Heart right ventricle (tissue), 16 donors: ENCODE measurements at regions not wholly inside any gene's neighbourhood (a gene's known extent, or its start where the extent isn't known, plus 50 kb on each side); places are given as distances from the start of the nearest gene placed in this dataset.
"Not testable (repeated sequence)": the region's sequence is repeated elsewhere in the genome, so short reads cannot be mapped to it uniquely, and the experiment has no call there.

Experiments
- ATAC-seq, 8 donors: fragments of 200-7000 bp; cut with Tn5 transposase; one replicate each; pipeline ENCODE4 v1.9.1; 2020; ENCODE audit warnings: mild to moderate bottlenecking in 8 of 8, moderate library complexity in 8 of 8, moderate number of reproducible peaks in 1 of 8
- DNase-seq, 2 donors: peaks; one replicate each; pipeline ENCODE4 v3.0.0-alpha.2; 2020
- H3K27ac ChIP-seq, 10 donors: fragments of 200-600 bp; sonication (generic) in 2 of 10; one replicate each; pipeline versions ENCODE4 v1.5.0 to v1.8.0; 2020 to 2022; ENCODE audit warnings: mild to moderate bottlenecking in 3 of 10
- H3K27me3 ChIP-seq, 7 donors: fragments of 200-600 bp; one replicate each; pipeline ENCODE4 v1.8.0; 2021 to 2022; ENCODE audit warnings: mild to moderate bottlenecking in 2 of 7
- H3K36me3 ChIP-seq, 9 donors: fragments of 200-600 bp; sonication (generic) in 1 of 9; one replicate each; pipeline versions ENCODE4 v1.5.0 to v1.8.0; 2020 to 2022; ENCODE audit warnings: mild to moderate bottlenecking in 2 of 9
- H3K4me1 ChIP-seq, 9 donors: fragments of 200-600 bp; sonication (generic) in 1 of 9; one replicate each; pipeline versions ENCODE4 v1.5.0 to v1.8.0; 2020 to 2022; ENCODE audit warnings: mild to moderate bottlenecking in 4 of 9
- H3K4me3 ChIP-seq, 10 donors: fragments of 200-600 bp; sonication (generic) in 2 of 10; one replicate each; pipeline versions ENCODE4 v1.5.0 to v1.8.0; 2020 to 2022; ENCODE audit warnings: mild to moderate bottlenecking in 7 of 10, moderate library complexity in 2 of 10
- H3K9me3 ChIP-seq, 11 donors: fragments of 200-600 bp in 10 of 11; sonication (generic) in 2 of 11; one replicate each; pipeline versions ENCODE4 v1.5.0 to v1.8.0; 2013 to 2022; ENCODE audit warnings: mild to moderate bottlenecking in 2 of 11, control low read depth in 1 of 11, moderate library complexity in 1 of 11
- CTCF ChIP-seq, 9 donors: fragments of 200-600 bp; sonication (generic) in 2 of 9; IDR thresholded peaks; one replicate each; pipeline versions ENCODE4 v1.5.0 to v1.8.0; 2021 to 2022; ENCODE audit warnings: antibody characterized with exemption in 9 of 9, mild to moderate bottlenecking in 5 of 9, moderate library complexity in 1 of 9
- WGBS, 2 donors: extraction: QIAGEN DNeasy Blood & Tissue Kit; methylation state at CpG; one replicate each; pipeline ENCODE4 v1.1.7; 2013; ENCODE audit warnings: inconsistent platforms in 1 of 2; 5-methylcytosine and 5-hydroxymethylcytosine counted together
- intact Hi-C, 10 donors: fragments of 100-400 bp; cut with DNase I; formaldehyde crosslinking; loops; one replicate each; pipeline versions ENCODE4 v1.11.1 to v1.14.2; 2022
- donor health status: Arrhythmogenic right ventricular cardiomyopathy.
- donor health status: ischemic (EF 13 %, LVEDD 7.1; RV severe dilation, severe dysfunction).
- donor health status: healthy with polysubstance abuse.
- donor health status: DM: no; HTN: yes; CAD: no.
- donor health status: DM: no; HTN: no; CAD: no.
- donor health status: ischemic (EF 25% LVEDD 6.9; RV normal size, moderate dysfunction).
- donor health status: ischemic (EF 25% LVEDD 5.7; RV mildly dilated, moderate dysfunction).
- donor health status: healthy.
- donor health status: DM: yes; HTN: yes; CAD: no.
- donor health status: Ischemic cardiomyopathy.
- donor health status: ischemic (EF 35%, LVEDD 5.7; RV mildly dilated, moderate dysfunction).
- donor health status: nonischemic (EF 11% LVEDD 7.7; RV severe dilation, severe dysfunction).
- donor health status: DM: yes; HTN: yes; CAD: no.
- donor health status: PGD.
- donor health status: ischemic (EF 29% LVEDD 5.4; RV normal size, mild dysfunction).
- donor health status: nonischemic (EF 23%, LVEDD 6.1; RV moderate dilation, normal function).

GRCh38 chr4:122992057-122992456 lies 69.7 kb upstream of the NUDT6 start:
- Histone ChIP-seq H3K27me3 (no peaks in the 10 kb centered on the region), H3K4me3 (no peak overlapping the region), H3K36me3 (peaks cover 0 to 22% (median 0%) of the 10 kb centered on the region in 9 donors), H3K9me3 (peaks cover 0 to 34% (median 19%) of the 10 kb centered on the region in 11 donors), H3K27ac (no peak overlapping the region), H3K4me1 (peaks cover 0 to 12% (median 9%) of the 10 kb centered on the region in 9 donors)
- intact Hi-C loops = no loop called here
- DNase-seq (no peak), ATAC-seq (peak in 1 of 8 donors; percentile 37)
- no peak for TF ChIP-seq CTCF (IDR thresholded peaks at IDR 0.05)

GRCh38 chr4:122992641-122993040 lies 70.2 kb upstream of the NUDT6 start:
- peaks cover 0 to 16% (median 0%) of the 10 kb centered on the region in 9 donors for H3K36me3 ChIP-seq
- 81 to 84% methylated on average over 2 of the region's 2 CpGs for WGBS, 2 donors
- DNase-seq (no peak), ATAC-seq (no peak)
- intact Hi-C loops = no loop called here
- no peak overlapping the region for H3K27ac ChIP-seq
- no peaks in the 10 kb centered on the region for H3K27me3 ChIP-seq
- TF ChIP-seq CTCF (IDR thresholded peaks at IDR 0.05) = no peak
- H3K4me3 ChIP-seq = no peak overlapping the region
- peaks cover 0 to 29% (median 17%) of the 10 kb centered on the region in 11 donors for H3K9me3 ChIP-seq
- H3K4me1 ChIP-seq = peaks cover 0 to 12% (median 9%) of the 10 kb centered on the region in 9 donors

- WGBS, 2 donors = 95 to 100% methylated on average over 1 of the region's 1 CpG
- no peak for TF ChIP-seq CTCF (IDR thresholded peaks at IDR 0.05)
- DNase-seq (no peak), ATAC-seq (no peak)
- H3K9me3 ChIP-seq = no peaks in the 10 kb centered on the region
- H3K27ac ChIP-seq = no peak overlapping the region
- H3K4me3 ChIP-seq = no peak overlapping the region
- no peaks in the 10 kb centered on the region for H3K36me3 ChIP-seq
- intact Hi-C loops = no loop called here
- H3K4me1 ChIP-seq = peaks cover 0 to 12% (median 9%) of the 10 kb centered on the region in 9 donors
- no peaks in the 10 kb centered on the region for H3K27me3 ChIP-seq
These were observed 74.0 kb upstream of the NUDT6 start for GRCh38 chr4:122996350-122996749.

GRCh38 chr4:122997463-122998101 lies 75.2 kb upstream of the NUDT6 start:
- intact Hi-C loops = no loop called here
- WGBS, 2 donors = 94% methylated on average over 2 of the region's 2 CpGs
- ATAC-seq (no peak), DNase-seq (no peak)
- Histone ChIP-seq H3K27ac (no peak overlapping the region), H3K36me3 (no peaks in the 10 kb centered on the region), H3K4me3 (no peak overlapping the region), H3K4me1 (peaks cover 0 to 1% (median under 1%) of the 10 kb centered on the region in 9 donors), H3K9me3 (no peaks in the 10 kb centered on the region), H3K27me3 (no peaks in the 10 kb centered on the region)
- no peak for TF ChIP-seq CTCF (IDR thresholded peaks at IDR 0.05)

- 85 to 91% methylated on average over 17 of the region's 17 CpGs for WGBS, 2 donors
- peaks cover 0 to 12% (median 0%) of the 10 kb centered on the region in 11 donors for H3K9me3 ChIP-seq
- DNase-seq, H3K27ac ChIP-seq, ATAC-seq, H3K36me3 ChIP-seq, intact Hi-C loops, H3K27me3 ChIP-seq, H3K4me1 ChIP-seq, H3K4me3 ChIP-seq: not testable (repeated sequence)
These were observed 81.7 kb upstream of the NUDT6 start for GRCh38 chr4:123004079-123004478.

GRCh38 chr4:123005126-123005525 lies 82.7 kb upstream of the NUDT6 start:
- H3K4me3 ChIP-seq, DNase-seq, intact Hi-C loops, ATAC-seq, H3K27ac ChIP-seq, H3K27me3 ChIP-seq, H3K4me1 ChIP-seq: not testable (repeated sequence)
- peaks cover 0 to 12% (median 0%) of the 10 kb centered on the region in 9 donors for H3K36me3 ChIP-seq
- 60 to 65% methylated on average over 3 of the region's 3 CpGs for WGBS, 2 donors
- H3K9me3 ChIP-seq = peaks cover 0 to 12% (median 0%) of the 10 kb centered on the region in 11 donors
